GM23248 (cell line): ENCODE measurements at regions not wholly inside any gene's neighbourhood (a gene's known extent, or its start where the extent isn't known, plus 50 kb on each side); places are given as distances from the start of the nearest gene placed in this dataset.

Experiments used
- EZH2 ChIP-seq: fragments of 200-600 bp; sonication (generic); IDR thresholded peaks from 2 replicates; pipeline ENCODE4 v1.6.1; 2018; ENCODE audit warnings: antibody characterized with exemption, mild to moderate bottlenecking; ENCODE audit not compliant: insufficient read depth, poor library complexity, severe bottlenecking
- EZH2phosphoT487 ChIP-seq: fragments of 200-600 bp; sonication (generic); IDR thresholded peaks from 2 replicates; pipeline ENCODE4 v1.6.1; 2018; ENCODE audit warnings: antibody characterized with exemption, moderate library complexity, mild to moderate bottlenecking, low read depth; ENCODE audit not compliant: insufficient read depth

- TF ChIP-seq EZH2 (no peak), EZH2phosphoT487 (no peak)
These were observed 635.1 kb upstream of the KLF12 start for GRCh38 chr13:74769333-74769732.
